GM19025 (cell line): ENCODE measurements at regions not wholly inside any gene's neighbourhood (a gene's known extent, or its start where the extent isn't known, plus 50 kb on each side); places are given as distances from the start of the nearest gene placed in this dataset.
"Not testable (repeated sequence)": the region's sequence is repeated elsewhere in the genome, so short reads cannot be mapped to it uniquely, and the experiment has no call there.

Source experiments
- ATAC-seq: cut with Tn5 transposase; IDR thresholded peaks from one replicate; pipeline ENCODE4 v1.9.1; 2021; ENCODE audit warnings: mild to moderate bottlenecking, low read depth, moderate library complexity; ENCODE audit not compliant: unreplicated experiment

DNA sequence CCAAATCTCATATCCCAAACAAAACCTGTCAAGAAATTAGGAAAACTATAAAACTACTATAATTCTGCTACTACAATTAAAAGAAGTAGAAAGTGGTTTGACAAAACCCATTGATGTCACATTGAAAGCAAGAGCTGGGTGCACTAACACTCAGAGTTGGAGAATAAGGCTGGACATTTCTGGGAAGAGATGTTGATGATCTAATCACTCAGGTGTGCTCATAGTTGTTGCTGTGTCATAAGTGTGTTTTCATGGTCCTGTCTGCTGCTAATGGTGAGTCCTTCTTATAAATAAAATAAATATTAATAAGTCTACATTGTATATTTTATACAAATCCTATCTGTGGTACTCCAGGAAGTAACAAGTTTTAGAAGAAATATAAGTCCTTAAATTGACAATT lies 168.2 kb upstream of the LRP1B start:
- ATAC-seq, result no peak

DNA sequence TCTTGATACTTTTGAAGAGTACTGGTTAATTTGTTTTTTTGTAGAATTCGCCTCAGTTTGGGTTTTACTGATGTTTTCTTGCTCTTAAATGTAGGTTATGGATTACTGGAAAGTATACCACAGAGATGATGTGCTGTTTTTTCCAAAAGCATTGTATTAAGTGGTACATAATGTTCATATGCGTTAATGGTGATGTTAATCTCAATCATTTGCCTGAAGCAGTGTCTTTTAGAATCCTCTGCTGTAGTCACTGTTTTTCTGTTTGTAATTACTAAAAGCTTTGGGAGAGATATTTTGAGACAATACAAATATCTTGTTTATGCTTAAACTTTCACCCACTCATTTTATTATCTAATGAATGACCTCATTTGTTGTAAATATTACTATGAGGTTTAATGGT lies 163.4 kb upstream of the LRP1B start:
- ATAC-seq, result no peak

DNA sequence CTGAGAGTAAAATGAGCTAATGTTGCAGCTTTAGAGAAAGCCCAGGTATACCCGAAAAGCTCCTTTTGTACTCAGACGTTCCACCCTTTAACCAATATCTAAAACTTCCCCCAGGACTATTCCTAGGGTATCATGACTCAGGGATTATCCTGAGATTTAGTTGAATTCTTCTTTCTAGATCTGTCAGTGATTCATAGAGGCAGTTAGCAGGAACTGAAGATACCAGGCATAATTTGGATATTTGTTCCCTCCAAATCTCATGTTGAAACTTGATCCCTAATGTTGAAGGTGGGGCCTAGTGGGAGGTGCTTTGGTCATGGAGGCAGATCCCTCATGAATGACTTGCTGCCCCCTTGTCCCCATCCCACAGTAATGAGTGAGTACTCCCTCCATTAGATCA lies 161.2 kb upstream of the LRP1B start:
- ATAC-seq, result no peak

GRCh38 chr2:142290931-142291330 lies 160.1 kb upstream of the LRP1B start:
- ATAC-seq, result no peak

GRCh38 chr2:142286618-142287017 lies 155.8 kb upstream of the LRP1B start:
- peak; percentile 72 for ATAC-seq

- ATAC-seq, result no peak
These were observed 154.7 kb upstream of the LRP1B start for GRCh38 chr2:142285480-142285879.

- ATAC-seq, result not testable (repeated sequence)
These were observed 153.5 kb upstream of the LRP1B start for GRCh38 chr2:142284336-142284735.

- ATAC-seq, result no peak
These were observed 150.0 kb upstream of the LRP1B start for GRCh38 chr2:142280831-142281230.

DNA sequence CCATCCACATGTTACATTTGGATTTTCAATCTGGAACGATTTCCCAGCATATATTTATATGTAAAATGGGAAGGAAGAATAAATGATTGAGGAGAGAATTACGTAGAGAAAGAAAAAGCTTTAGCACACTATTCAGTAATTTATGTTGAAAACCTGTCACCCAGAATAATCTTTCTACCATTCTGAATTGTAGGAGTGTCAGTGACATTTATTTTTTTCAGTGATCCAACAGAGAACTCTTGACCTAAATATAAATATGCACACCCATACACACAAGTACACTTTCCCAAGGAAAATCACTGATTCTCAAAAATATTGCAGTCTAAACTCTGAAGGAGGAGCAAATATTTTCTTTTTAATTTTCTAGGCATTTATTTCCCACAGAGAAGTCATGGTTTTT lies 140.2 kb upstream of the LRP1B start:
- ATAC-seq, result no peak

- ATAC-seq, result no peak
These were observed 139.5 kb upstream of the LRP1B start for GRCh38 chr2:142270291-142270690.

GRCh38 chr2:142259356-142259755 lies 128.5 kb upstream of the LRP1B start:
- ATAC-seq, result no peak

- no peak for ATAC-seq
These were observed 123.2 kb upstream of the LRP1B start for GRCh38 chr2:142254031-142254430.

DNA sequence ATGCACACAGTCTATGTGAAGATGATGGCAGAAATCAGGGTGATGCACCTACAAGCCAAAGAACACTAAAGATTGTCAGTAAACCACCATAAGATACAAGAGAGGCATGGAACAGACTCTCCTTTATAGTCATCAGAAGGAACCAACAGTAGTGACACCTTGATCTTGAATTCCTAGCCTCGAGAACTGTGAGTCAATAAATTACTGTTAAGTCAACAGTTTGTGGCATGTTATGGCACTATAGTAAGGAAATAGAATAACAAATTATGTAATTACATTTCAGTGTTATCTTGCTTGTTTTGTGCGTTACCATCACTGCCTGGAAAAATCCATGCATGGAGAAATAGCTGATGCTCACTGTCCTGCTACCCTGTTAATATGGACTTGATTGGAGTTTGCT lies 110.2 kb upstream of the LRP1B start:
- no peak for ATAC-seq

- no peak for ATAC-seq
These were observed 105.4 kb upstream of the LRP1B start for GRCh38 chr2:142236181-142236580.

GRCh38 chr2:142234741-142235140 lies 103.9 kb upstream of the LRP1B start:
- ATAC-seq, result no peak

DNA sequence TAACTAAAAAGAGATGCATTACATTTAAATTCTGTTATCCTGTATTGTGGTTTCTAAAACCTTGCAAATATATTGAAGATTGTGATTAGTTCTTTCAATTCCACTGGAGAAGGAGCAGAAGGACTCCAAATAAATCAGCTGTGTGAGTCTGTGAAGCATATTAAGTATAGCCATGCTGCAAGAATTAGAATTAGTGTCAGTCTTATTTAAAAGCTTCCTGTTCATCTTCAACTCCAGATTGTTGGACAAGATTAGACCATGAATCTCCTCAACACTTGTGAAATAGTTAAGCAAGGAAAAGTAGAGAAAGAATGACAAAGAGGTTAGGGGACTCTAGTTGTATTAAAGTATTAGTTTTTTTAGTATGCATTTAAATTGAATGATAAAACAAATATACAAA lies 92.5 kb upstream of the LRP1B start:
- ATAC-seq, result no peak

DNA sequence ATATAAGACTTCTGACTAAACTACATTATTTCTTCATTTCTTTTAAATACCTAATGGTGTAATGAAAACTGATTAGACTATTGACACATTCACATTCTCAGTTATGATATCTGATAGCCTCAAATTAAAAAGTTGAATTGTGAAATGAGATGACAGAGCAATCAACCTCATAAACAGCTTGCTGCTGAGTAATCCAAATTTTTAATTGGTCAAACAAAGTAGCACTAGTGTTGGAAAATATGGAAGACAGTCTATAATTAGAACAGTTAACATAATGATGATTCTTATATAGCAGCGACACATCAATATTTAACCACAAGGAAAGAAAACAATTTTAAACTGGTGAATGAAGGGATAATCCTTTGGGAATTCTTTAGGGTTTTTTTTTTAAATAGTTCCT lies 91.9 kb upstream of the LRP1B start:
- ATAC-seq, result no peak

- no peak for ATAC-seq
These were observed 90.1 kb upstream of the LRP1B start for GRCh38 chr2:142220901-142221300.

DNA sequence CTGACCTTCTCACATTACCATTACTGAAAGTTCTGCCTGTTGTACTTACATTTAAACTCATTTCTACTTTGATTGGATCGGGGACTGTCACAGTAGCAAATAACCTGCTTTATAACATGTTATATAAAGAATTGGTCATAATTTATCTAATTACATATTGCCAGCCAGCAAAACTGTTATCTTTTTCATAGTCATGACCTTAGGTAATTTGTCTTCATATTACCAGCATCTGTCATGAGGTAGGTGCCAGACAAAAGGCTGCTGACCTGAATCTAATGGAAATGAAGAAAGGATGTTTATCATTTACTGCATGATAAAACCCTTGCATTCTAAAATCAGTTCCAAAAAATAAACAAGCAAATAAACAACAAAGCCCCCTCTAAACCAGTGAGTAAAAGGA lies 89.4 kb upstream of the LRP1B start:
- ATAC-seq, result no peak

DNA sequence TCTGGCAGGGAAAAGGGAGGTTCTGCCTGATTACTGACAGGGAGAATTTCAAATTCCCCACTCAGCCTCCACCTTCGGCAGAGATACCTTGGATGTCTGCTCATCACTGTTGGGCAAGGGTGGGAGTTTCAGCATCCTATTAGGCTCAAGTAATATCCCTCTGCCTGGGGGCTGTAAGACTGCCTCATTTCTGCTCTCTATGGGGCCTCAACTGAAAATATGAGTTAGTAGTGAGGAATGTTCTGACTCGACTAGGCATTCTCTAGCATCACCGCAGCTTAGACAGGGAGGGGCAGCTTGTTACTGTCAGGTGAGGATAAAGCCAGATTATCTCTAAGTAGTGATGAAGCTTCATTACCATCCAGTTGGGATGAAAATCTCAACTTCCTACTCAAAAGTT lies 87.7 kb upstream of the LRP1B start:
- ATAC-seq, result no peak

DNA sequence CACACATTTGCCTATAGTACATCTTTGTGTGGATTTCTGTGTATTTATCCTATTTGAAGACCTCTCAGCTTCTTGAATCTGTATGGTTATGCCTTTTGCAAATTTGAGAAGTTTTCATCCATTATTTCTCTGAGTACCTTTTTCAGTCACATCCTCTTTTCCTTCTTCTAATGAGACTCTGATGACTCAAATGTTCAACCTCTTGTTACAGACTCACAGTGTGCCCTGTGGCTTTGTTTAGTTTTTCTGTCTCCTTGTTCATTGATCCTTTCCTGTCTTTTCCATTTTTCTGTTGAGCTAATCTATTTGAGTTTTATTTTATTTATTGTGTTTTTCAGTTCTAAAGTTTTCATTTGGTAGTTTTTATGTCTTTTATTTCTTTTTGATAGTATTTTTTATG lies 87.0 kb upstream of the LRP1B start:
- no peak for ATAC-seq

GRCh38 chr2:142200062-142200461 lies 69.2 kb upstream of the LRP1B start:
- ATAC-seq, result no peak

DNA sequence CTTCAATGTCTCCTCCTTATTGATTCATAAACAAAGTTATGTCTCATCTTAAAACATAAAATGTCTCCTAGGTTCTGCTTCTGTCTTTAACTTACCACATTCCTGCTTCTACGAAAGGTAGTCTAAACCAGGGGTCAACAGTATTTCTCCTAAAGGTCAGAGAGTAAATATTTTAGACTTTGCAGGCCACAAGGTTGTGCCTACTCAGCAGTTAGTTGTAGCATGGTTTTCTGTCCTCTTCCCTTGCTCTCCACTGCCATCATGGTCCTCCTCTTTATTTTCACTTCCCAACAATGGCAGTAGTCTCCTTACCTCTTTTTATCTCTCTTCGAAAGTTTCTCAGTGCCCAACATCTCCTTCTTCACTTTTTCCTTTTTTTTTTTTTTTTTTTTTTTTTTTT lies 68.3 kb upstream of the LRP1B start:
- ATAC-seq, result no peak

DNA sequence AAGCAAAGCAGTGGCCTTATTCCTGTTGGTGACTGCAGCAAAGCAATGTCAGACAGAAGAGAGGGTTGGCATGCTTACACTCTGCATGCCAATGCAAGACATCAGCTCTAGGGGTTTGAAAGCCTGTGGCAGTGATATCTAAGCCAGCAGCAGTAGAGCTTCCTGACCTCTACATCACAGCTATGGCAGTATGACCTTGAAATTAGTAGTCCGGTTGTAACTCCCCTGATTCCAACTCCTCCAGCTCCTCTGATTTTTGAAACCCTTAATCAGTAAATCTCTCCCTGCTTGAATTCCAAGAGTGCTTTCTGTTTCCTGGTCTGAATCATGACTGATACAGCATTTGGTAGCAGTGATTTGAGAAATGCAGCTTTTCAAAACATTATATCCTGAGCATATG lies 60.0 kb upstream of the LRP1B start:
- ATAC-seq, result no peak
